Bronchial epithelial cell (primary cell): ENCODE measurements at regions not wholly inside any gene's neighbourhood (a gene's known extent, or its start where the extent isn't known, plus 50 kb on each side); places are given as distances from the start of the nearest gene placed in this dataset.
A peak's percentile ranks its signal among the peaks of the same experiment; 100 is the strongest.

Experiments used
- DNase-seq: peaks from one replicate; pipeline ENCODE4 v3.0.0-alpha.2; 2010; ENCODE audit warnings: low read depth
- FAIRE-seq: peaks from 2 replicates; lab custom pipeline; 2011; peaks lifted over from hg19 to GRCh38; lab: Jason Lieb, UNC
- H3K27me3 ChIP-seq: 2 replicates; pipeline ENCODE4 v1.5.1; 2011; ENCODE audit warnings: low read length; ENCODE audit not compliant: control insufficient read depth, insufficient read depth
- H3K36me3 ChIP-seq: 2 replicates; pipeline ENCODE4 v1.5.1; 2011; ENCODE audit warnings: low read length; ENCODE audit not compliant: control insufficient read depth, insufficient read depth
- H3K4me3 ChIP-seq: 2 replicates; pipeline ENCODE4 v1.5.1; 2011; ENCODE audit warnings: mild to moderate bottlenecking, low read depth, low read length, control low read depth
- CTCF ChIP-seq: IDR thresholded peaks from 2 replicates; pipeline ENCODE4 v1.5.1; 2011; ENCODE audit warnings: mild to moderate bottlenecking, moderate library complexity, low read length, control low read depth, inconsistent platforms; ENCODE audit not compliant: insufficient read depth, severe bottlenecking

DNA sequence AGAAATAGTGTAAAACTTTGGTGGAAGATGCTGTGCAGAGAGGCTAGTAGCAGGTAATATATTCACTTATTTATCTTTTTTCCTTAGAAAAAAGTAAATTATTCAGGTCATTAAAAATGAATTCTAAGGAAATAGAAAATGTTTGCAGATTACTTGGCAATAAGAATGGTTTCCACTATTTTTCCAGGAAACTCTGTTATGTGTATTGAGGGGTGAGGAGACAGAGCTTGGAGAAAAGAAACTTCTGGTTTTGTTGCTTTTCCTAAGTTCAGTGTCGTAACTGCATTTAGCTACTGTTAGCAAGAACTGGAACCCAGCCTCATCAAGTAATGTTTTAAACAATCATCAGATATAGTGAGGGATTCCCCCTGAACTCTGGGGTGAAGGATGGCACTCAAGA lies 79.2 kb upstream of the SMLR1 start:
- DNase-seq (no peak), FAIRE-seq (no peak)
- Histone ChIP-seq H3K4me3 (no peak overlapping the region), H3K36me3 (no peaks in the 10 kb centered on the region), H3K27me3 (no peaks in the 10 kb centered on the region)
- no peak for TF ChIP-seq CTCF

GRCh38 chr6:130749402-130749801 lies 77.8 kb upstream of the SMLR1 start:
- no peak overlapping the region for H3K4me3 ChIP-seq
- H3K36me3 ChIP-seq = no peaks in the 10 kb centered on the region
- TF ChIP-seq CTCF = no peak
- H3K27me3 ChIP-seq = no peaks in the 10 kb centered on the region
- DNase-seq (no peak), FAIRE-seq (peak; percentile 72)

GRCh38 chr6:130752267-130752666 lies 74.9 kb upstream of the SMLR1 start:
- FAIRE-seq = no peak

DNA sequence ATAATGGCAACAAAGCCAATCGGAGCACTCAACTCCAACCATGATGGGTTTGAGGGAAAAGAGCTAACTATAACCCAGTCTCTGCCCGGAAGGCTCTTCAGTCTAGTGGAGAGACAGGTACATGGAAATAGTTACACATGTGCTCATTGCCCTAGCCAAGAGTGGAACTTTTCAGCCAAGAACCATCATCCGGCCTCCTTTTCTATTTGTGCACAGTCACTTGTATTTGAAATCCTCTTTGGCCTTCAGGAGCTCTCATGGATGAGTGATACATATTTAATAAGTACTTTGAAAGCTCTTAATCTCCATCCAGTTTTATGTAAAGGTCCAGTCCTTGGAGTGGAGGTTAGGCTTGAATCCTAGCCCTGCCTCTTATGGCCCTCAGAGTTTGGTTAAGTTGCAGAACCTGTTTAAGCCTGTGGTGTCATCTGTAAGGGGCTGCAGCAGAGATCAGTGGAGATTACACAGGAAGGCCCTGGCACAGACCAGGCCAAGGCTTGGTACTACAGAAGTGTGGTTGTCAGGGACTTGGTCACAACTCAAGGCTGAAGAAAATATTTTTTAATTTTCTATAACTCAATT lies 72.3 kb upstream of the SMLR1 start:
- no peak for DNase-seq
- Histone ChIP-seq H3K4me3 (no peak overlapping the region), H3K27me3 (no peaks in the 10 kb centered on the region), H3K36me3 (no peaks in the 10 kb centered on the region)
- no peak for TF ChIP-seq CTCF
- no peak for FAIRE-seq

More at GRCh38 chr6:130752267-130752666, 74.9 kb upstream of the SMLR1 start:
- no peaks in the 10 kb centered on the region for H3K36me3 ChIP-seq
- no peaks in the 10 kb centered on the region for H3K27me3 ChIP-seq
- H3K4me3 ChIP-seq = no peak overlapping the region
- DNase-seq = no peak
- TF ChIP-seq CTCF = no peak

- no peak for FAIRE-seq
- H3K4me3 ChIP-seq = no peak overlapping the region
- DNase-seq = no peak
- TF ChIP-seq CTCF = no peak
- H3K27me3 ChIP-seq = no peaks in the 10 kb centered on the region
- H3K36me3 ChIP-seq = no peaks in the 10 kb centered on the region
These were observed 71.7 kb upstream of the SMLR1 start for GRCh38 chr6:130755368-130756034.
